ENCODE measurements at regions not wholly inside any gene's neighbourhood (a gene's known extent, or its start where the extent isn't known, plus 50 kb on each side); places are given as distances from the start of the nearest gene placed in this dataset.

DNA sequence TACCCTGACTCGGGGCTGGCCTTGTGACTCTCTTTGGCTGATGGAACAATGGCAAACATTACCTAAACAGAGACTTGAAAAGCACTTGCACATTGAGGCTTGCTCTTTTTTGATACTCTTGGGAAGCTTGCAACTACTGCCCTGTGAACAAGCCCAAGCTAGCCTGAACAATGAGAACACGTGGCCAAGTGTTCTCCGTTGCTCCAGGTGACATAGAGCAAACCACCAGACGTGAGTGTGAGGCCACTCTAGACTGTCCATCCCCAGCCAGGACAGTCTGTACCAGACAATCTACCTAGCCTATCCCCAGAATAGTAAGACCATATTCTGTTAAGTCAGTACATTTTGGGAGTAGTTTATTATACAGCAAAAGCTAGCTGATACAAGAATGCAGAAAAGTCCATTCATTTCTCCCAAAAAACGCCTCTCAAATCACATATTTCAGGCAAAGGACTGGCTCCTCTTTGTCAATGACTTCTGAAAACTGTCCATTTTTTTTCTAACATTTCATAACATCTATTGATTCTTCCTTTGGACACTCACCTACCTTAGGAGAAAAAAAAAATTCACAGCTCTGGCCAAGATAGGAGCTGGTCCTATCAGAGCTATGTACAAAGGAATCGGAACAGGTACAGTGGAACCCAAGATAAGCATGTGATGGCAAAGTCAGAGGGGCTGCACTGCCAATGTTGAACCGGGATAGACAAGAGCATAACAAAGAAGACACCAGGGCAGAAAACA is 142.1 kb upstream of the PKDCC start:
- Histone ChIP-seq H3K27me3 (no peaks in the 10 kb centered on the region), H3K4me1 (no peaks in the 10 kb centered on the region), H3K4me3 (no peak overlapping the region), H3K27ac (no peak overlapping the region), H3K9me3 (no peaks in the 10 kb centered on the region), H3K36me3 (no peaks in the 10 kb centered on the region)
- TF ChIP-seq POLR2A (IDR thresholded peaks at IDR 0.05) (no peak), CTCF (IDR thresholded peaks at IDR 0.05) (no peak), EP300 (IDR thresholded peaks at IDR 0.05) (no peak), POLR2AphosphoS5 (IDR thresholded peaks at IDR 0.05) (no peak)
- no peak for ATAC-seq
- WGBS, 2 donors (ENCODE audit: low coverage in 1 of 2), result 68 to 75% methylated on average over 5 to 6 of the region's 7 CpGs

DNA sequence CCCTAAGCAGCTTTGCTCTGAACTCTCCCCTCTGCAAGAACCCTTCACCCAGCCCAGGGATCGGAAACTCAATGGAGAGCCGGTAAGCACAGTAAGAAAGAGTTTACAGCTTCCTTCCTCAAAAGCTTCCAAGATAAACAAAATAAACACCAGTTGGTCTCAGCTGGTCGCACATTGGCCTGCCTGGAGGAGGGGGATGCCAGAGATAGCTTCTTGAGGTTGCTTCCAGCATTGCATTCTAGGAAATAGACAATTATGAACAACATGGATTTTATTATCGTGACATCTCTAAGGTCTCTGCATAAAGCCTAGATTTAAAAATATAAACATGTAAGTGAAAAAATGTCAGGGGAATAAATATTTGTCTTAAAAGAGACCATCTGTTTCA is 141.5 kb upstream of the PKDCC start:
- no peaks in the 10 kb centered on the region for H3K27me3 ChIP-seq
- H3K9me3 ChIP-seq, result no peaks in the 10 kb centered on the region
- TF ChIP-seq POLR2A (IDR thresholded peaks at IDR 0.05) (no peak), POLR2AphosphoS5 (IDR thresholded peaks at IDR 0.05) (no peak), EP300 (IDR thresholded peaks at IDR 0.05) (no peak), CTCF (IDR thresholded peaks at IDR 0.05) (no peak)
- no peaks in the 10 kb centered on the region for H3K36me3 ChIP-seq
- H3K4me3 ChIP-seq, result no peak overlapping the region
- no peaks in the 10 kb centered on the region for H3K4me1 ChIP-seq
- 36 to 59% methylated on average over 4 of the region's 4 CpGs for WGBS, 2 donors (ENCODE audit: low coverage in 1 of 2)
- no peak for ATAC-seq
- no peak overlapping the region for H3K27ac ChIP-seq

DNA sequence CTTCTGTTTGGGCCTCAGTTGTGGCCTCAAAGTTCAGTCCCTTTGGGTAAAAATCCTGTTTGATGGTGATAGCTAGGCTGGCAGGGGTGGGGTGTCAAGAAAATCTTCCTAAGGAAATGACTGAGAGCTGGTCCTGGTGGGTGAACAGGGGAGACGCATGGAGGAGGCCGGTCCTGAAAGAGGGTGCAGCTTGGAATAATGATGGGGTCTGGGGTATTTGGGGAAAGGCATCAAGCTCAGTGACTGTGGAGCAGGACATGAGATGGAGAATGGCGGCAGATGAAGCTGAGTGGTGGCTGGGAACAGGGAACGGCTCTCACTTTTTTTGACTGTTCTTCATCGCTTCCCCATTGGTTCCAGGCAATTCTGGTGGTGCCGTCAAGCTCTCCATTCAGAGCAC is 140.7 kb upstream of the PKDCC start:
- TF ChIP-seq POLR2A (IDR thresholded peaks at IDR 0.05) (no peak), POLR2AphosphoS5 (IDR thresholded peaks at IDR 0.05) (no peak), CTCF (IDR thresholded peaks at IDR 0.05) (no peak), EP300 (IDR thresholded peaks at IDR 0.05) (no peak)
- no peak overlapping the region for H3K27ac ChIP-seq
- no peaks in the 10 kb centered on the region for H3K36me3 ChIP-seq
- 97% methylated on average over 6 of the region's 6 CpGs; no CpG with 5 or more reads in 1 of the 2 donors for WGBS, 2 donors (ENCODE audit: low coverage in 1 of 2)
- H3K4me1 ChIP-seq, result peaks cover 0 to 2% (median 0%) of the 10 kb centered on the region in 3 donors
- no peak for ATAC-seq
- H3K4me3 ChIP-seq, result no peak overlapping the region
- no peaks in the 10 kb centered on the region for H3K9me3 ChIP-seq
- H3K27me3 ChIP-seq, result no peaks in the 10 kb centered on the region

- ATAC-seq, result no peak
- Histone ChIP-seq H3K4me3 (no peak overlapping the region), H3K4me1 (peaks cover 0 to 8% (median 0%) of the 10 kb centered on the region in 3 donors), H3K9me3 (no peaks in the 10 kb centered on the region), H3K27me3 (no peaks in the 10 kb centered on the region), H3K36me3 (no peaks in the 10 kb centered on the region), H3K27ac (no peak overlapping the region)
- WGBS, 2 donors (ENCODE audit: low coverage in 1 of 2), result 83 to 87% methylated on average over 1 to 3 of the region's 4 CpGs
- no peak for TF ChIP-seq POLR2A (IDR thresholded peaks at IDR 0.05)
- TF ChIP-seq EP300 (IDR thresholded peaks at IDR 0.05), result no peak
- TF ChIP-seq POLR2AphosphoS5 (IDR thresholded peaks at IDR 0.05), result no peak
- no peak for TF ChIP-seq CTCF (IDR thresholded peaks at IDR 0.05)
Observed at GRCh38 chr2:41907771-41908207, 140.0 kb upstream of the PKDCC start.

GRCh38 chr2:41908349-41908748 is 139.5 kb upstream of the PKDCC start:
- Histone ChIP-seq H3K4me1 (peaks cover 0 to 14% (median 0%) of the 10 kb centered on the region in 3 donors), H3K27ac (no peak overlapping the region), H3K27me3 (no peaks in the 10 kb centered on the region), H3K9me3 (no peaks in the 10 kb centered on the region), H3K36me3 (no peaks in the 10 kb centered on the region), H3K4me3 (no peak overlapping the region)
- TF ChIP-seq EP300 (IDR thresholded peaks at IDR 0.05) (no peak), POLR2AphosphoS5 (IDR thresholded peaks at IDR 0.05) (no peak), CTCF (IDR thresholded peaks at IDR 0.05) (no peak), POLR2A (IDR thresholded peaks at IDR 0.05) (no peak)
- ATAC-seq, result no peak
